ENCODE measurements at regions not wholly inside any gene's neighbourhood (a gene's known extent, or its start where the extent isn't known, plus 50 kb on each side); places are given as distances from the start of the nearest gene placed in this dataset.

DNA sequence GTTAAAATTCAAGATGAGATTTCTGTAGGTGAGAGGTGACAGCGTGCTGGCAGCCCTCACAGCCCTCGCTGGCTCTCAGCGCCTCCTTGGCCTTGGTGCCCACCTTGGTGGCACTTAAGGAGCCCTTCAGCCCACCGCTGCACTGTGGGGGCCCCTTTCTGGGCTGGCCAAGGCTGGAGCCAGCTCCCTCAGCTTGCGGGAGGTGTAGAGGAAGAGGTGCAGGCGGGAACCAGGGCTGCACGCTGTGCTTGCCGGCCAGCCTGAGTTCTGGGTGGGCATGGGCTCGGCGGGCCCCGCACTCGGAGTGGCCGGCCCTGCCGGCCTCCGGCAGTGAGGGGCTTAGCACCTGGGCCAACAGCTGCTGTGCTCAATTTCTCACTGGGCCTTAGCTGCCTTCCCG lies 320.0 kb upstream of the VWC2 start:
- TF ChIP-seq, protein P1, sequence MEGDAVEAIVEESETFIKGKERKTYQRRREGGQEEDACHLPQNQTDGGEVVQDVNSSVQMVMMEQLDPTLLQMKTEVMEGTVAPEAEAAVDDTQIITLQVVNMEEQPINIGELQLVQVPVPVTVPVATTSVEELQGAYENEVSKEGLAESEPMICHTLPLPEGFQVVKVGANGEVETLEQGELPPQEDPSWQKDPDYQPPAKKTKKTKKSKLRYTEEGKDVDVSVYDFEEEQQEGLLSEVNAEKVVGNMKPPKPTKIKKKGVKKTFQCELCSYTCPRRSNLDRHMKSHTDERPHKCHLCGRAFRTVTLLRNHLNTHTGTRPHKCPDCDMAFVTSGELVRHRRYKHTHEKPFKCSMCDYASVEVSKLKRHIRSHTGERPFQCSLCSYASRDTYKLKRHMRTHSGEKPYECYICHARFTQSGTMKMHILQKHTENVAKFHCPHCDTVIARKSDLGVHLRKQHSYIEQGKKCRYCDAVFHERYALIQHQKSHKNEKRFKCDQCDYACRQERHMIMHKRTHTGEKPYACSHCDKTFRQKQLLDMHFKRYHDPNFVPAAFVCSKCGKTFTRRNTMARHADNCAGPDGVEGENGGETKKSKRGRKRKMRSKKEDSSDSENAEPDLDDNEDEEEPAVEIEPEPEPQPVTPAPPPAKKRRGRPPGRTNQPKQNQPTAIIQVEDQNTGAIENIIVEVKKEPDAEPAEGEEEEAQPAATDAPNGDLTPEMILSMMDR (IDR thresholded peaks at IDR 0.05; ENCODE audit: insufficient read depth, low read depth, low read length) = no peak
- TF ChIP-seq EZH2 (IDR thresholded peaks at IDR 0.05; ENCODE audit: insufficient read depth, low read length) = no peak

All from astrocyte (in vitro differentiated cells and primary cell).